ENCODE measurements at regions not wholly inside any gene's neighbourhood (a gene's known extent, or its start where the extent isn't known, plus 50 kb on each side); places are given as distances from the start of the nearest gene placed in this dataset.

DNA sequence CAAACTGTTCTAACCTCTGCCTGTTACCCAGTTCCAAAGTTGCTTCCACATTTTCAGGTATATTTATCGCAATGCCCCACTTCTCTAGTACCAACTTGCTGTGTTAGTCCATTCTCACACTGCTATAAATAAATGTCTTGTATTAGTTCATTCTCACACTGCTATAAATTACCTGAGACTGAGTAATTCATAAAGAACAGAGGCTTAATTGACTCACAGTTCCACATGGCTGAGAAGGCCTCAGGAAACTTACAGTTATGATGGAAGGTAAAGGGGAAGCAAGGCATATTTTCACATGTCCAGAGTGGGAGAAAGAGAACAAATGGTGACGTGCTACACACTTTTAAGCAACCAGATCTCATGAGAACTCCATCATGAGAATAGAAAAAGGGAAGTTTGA lies 130.4 kb upstream of the C11orf87 start (continued):
- TF ChIP-seq CTCF (IDR thresholded peaks at IDR 0.05 in 2 of 3, conservative IDR thresholded peaks at IDR 0.05 in 1 of 3; ENCODE audit: borderline replicate concordance in 1 of 3, insufficient read depth in 1 of 3, low read depth in 2 of 3, low read length in 2 of 3), result no peak
- TF ChIP-seq YY1 (IDR thresholded peaks at IDR 0.05; ENCODE audit: extremely low read depth, insufficient replicate concordance, low read depth, low read length), result no peak
- TF ChIP-seq ZFX (IDR thresholded peaks at IDR 0.05), result no peak
- TF ChIP-seq JUND (IDR thresholded peaks at IDR 0.05), result no peak
- TF ChIP-seq POLR2AphosphoS5 (IDR thresholded peaks at IDR 0.05; ENCODE audit: low read depth, low read length), result no peak
- no peak for TF ChIP-seq RAD21 (IDR thresholded peaks at IDR 0.05; ENCODE audit: low read depth)
- TF ChIP-seq FOSL1 (IDR thresholded peaks at IDR 0.05; ENCODE audit: low read depth), result no peak

DNA sequence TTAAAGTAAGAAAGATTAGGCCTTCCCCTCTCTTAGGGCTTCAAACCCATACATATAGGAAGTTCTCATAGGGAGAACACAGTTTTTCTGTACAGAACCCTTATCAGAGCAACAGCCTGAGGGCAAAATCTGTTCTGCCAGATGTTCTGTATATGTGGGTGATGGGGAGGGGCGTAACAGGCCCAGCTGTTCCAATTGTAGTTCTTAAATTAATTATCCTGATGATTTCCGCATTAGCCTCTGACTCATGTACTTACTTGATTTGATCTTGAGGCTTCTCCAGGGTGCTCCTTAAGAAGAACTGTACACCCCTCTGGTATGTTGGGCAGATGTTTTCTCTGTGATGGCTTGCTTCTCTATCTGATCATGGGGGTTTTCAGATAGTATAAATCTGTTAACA lies 123.1 kb upstream of the C11orf87 start:
- intact Hi-C loops (cut with micrococcal nuclease), result no loop called here
- RAD21 ChIA-PET (ENCODE audit: low non-redundant PET in 1 of 2, low total read pairs in 2 of 2, uncharacterized antibody in 2 of 2, unreplicated experiment in 2 of 2), result no interaction called here
- H3K27ac ChIP-seq (ENCODE audit: low read depth, low read length), result no peak overlapping the region
- no peak overlapping the region for H3K4me3 ChIP-seq (replicated peaks in 1 of 2; ENCODE audit: low read depth in 1 of 2, low read length in 2 of 2)
- H3K9me2 ChIP-seq (ENCODE audit: insufficient read depth), result no peaks in the 10 kb centered on the region
- H3K79me2 ChIP-seq (ENCODE audit: insufficient read depth, low read length), result no peaks in the 10 kb centered on the region
- no peak overlapping the region for H3K9ac ChIP-seq (ENCODE audit: low read length)
- H3K36me3 ChIP-seq (ENCODE audit: control insufficient read depth in 1 of 2, insufficient read depth in 2 of 2, low read length in 2 of 2), result no peaks in the 10 kb centered on the region
- CTCF ChIA-PET, result no interaction called here
- H2AFZ ChIP-seq (ENCODE audit: low read depth, low read length, poor library complexity, severe bottlenecking), result no peak overlapping the region
- no peaks in the 10 kb centered on the region for H4K20me1 ChIP-seq (ENCODE audit: insufficient read depth)
- BruUV-seq (replicated peaks), result no TSS peak
- H3K4me2 ChIP-seq (ENCODE audit: low read length), result no peak overlapping the region
- ATAC-seq (no peak), DNase-seq (ENCODE audit: low read depth, low spot score) (no peak)
- H3K27me3 ChIP-seq (ENCODE audit: insufficient read depth, low read length), result no peaks in the 10 kb centered on the region
- H3K4me1 ChIP-seq (ENCODE audit: control insufficient read depth in 1 of 2, insufficient read depth in 2 of 2, low read length in 2 of 2), result peaks cover 0 to 12% of the 10 kb centered on the region in 2 experiments; a peak in 1 of 4 replicates
- no peaks in the 10 kb centered on the region for H3K9me3 ChIP-seq (ENCODE audit: control insufficient read depth in 1 of 2, insufficient read depth in 1 of 2, low read depth in 1 of 2, low read length in 2 of 2)
- TF ChIP-seq, protein P1, sequence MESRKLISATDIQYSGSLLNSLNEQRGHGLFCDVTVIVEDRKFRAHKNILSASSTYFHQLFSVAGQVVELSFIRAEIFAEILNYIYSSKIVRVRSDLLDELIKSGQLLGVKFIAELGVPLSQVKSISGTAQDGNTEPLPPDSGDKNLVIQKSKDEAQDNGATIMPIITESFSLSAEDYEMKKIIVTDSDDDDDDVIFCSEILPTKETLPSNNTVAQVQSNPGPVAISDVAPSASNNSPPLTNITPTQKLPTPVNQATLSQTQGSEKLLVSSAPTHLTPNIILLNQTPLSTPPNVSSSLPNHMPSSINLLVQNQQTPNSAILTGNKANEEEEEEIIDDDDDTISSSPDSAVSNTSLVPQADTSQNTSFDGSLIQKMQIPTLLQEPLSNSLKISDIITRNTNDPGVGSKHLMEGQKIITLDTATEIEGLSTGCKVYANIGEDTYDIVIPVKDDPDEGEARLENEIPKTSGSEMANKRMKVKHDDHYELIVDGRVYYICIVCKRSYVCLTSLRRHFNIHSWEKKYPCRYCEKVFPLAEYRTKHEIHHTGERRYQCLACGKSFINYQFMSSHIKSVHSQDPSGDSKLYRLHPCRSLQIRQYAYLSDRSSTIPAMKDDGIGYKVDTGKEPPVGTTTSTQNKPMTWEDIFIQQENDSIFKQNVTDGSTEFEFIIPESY (IDR thresholded peaks at IDR 0.05; ENCODE audit: extremely low read depth, insufficient replicate concordance, low read length), result no peak
- TF ChIP-seq SP1 (IDR thresholded peaks at IDR 0.05; ENCODE audit: low read depth) (no peak), YY1 (IDR thresholded peaks at IDR 0.05; ENCODE audit: extremely low read depth, insufficient replicate concordance, low read depth, low read length) (no peak), SIN3A (IDR thresholded peaks at IDR 0.05; ENCODE audit: low read depth) (no peak), REST (IDR thresholded peaks at IDR 0.05; ENCODE audit: low read depth) (no peak), CBX3 (IDR thresholded peaks at IDR 0.05; ENCODE audit: low read depth) (no peak), MAX (IDR thresholded peaks at IDR 0.05) (no peak), ZNF274 (IDR thresholded peaks at IDR 0.05; ENCODE audit: low read depth, low read length) (no peak), EZH2 (IDR thresholded peaks at IDR 0.05) (no peak)
- TF ChIP-seq, protein P2, sequence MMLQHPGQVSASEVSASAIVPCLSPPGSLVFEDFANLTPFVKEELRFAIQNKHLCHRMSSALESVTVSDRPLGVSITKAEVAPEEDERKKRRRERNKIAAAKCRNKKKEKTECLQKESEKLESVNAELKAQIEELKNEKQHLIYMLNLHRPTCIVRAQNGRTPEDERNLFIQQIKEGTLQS (IDR thresholded peaks at IDR 0.05), result no peak
- POLR2A ChIA-PET, result no interaction called here
